SU-DHL-6 (cell line): ENCODE measurements at regions not wholly inside any gene's neighbourhood (a gene's known extent, or its start where the extent isn't known, plus 50 kb on each side); places are given as distances from the start of the nearest gene placed in this dataset.

Experiments used
- H2AFZ ChIP-seq: fragments of 200-600 bp; sonication (generic); 2 replicates; pipeline ENCODE4 v1.6.1; 2014; ENCODE audit warnings: low read depth, mild to moderate bottlenecking, moderate library complexity, mixed read lengths, antibody characterized with exemption, low read length; ENCODE audit not compliant: severe bottlenecking
- H3F3A ChIP-seq: fragments of 200-600 bp; shearing (Covaris generic); 2 replicates; pipeline ENCODE4 v1.6.0; 2016; ENCODE audit warnings: antibody characterized with exemption, mild to moderate bottlenecking; ENCODE audit not compliant: insufficient read depth
- H3K27ac ChIP-seq: fragments of 200-600 bp; sonication (generic); 2 replicates; pipeline ENCODE4 v1.5.1; 2016; ENCODE audit warnings: low read depth, mild to moderate bottlenecking, low read length, moderate library complexity, mixed read lengths
- H3K27me3 ChIP-seq: fragments of 200-600 bp; sonication (generic), shearing (Covaris generic); 2 replicates; pipeline ENCODE4 v1.6.0; 2014; ENCODE audit warnings: mild to moderate bottlenecking, low read length
- H3K36me3 ChIP-seq: fragments of 200-600 bp; sonication (generic); 2 replicates; pipeline ENCODE4 v1.6.1; 2014; ENCODE audit warnings: mild to moderate bottlenecking, low read length, mixed read lengths
- H3K4me2 ChIP-seq: fragments of 300-600, 200-600 bp; shearing (Covaris generic), sonication (generic); 2 replicates; pipeline ENCODE4 v1.6.0; 2014; ENCODE audit warnings: low read length, low read depth, mild to moderate bottlenecking; ENCODE audit not compliant: poor library complexity, severe bottlenecking
- H3K4me3 ChIP-seq: fragments of 200-600 bp; sonication (generic); 2 replicates; pipeline ENCODE4 v1.5.1; 2014; ENCODE audit warnings: antibody characterized with exemption, low read length, mild to moderate bottlenecking, mixed read lengths; ENCODE audit not compliant: insufficient read depth, poor library complexity, severe bottlenecking
- H3K79me2 ChIP-seq: fragments of 200-600 bp; sonication (generic); 2 replicates; pipeline ENCODE4 v1.6.1; 2014; ENCODE audit warnings: mild to moderate bottlenecking, low read length, moderate library complexity; ENCODE audit not compliant: insufficient read depth
- H3K9ac ChIP-seq: fragments of 200-600 bp; sonication (generic); 2 replicates; pipeline ENCODE4 v1.7.0; 2014; ENCODE audit warnings: mild to moderate bottlenecking, low read length
- H3K9me2 ChIP-seq: fragments of 200-600 bp; sonication (generic); replicated peaks from 2 replicates; pipeline ENCODE4 v1.6.1; 2014; ENCODE audit warnings: low read length; ENCODE audit not compliant: insufficient read depth
- H3K9me3 ChIP-seq: fragments of 200-600 bp; sonication (generic); 2 replicates; pipeline ENCODE4 v1.6.1; 2014; ENCODE audit warnings: low read length, mixed read lengths; ENCODE audit not compliant: insufficient read depth
- H4K20me1 ChIP-seq: fragments of 200-600 bp; sonication (generic); 2 replicates; pipeline ENCODE4 v1.6.1; 2014; ENCODE audit warnings: low read depth, mild to moderate bottlenecking, antibody characterized with exemption, low read length, moderate library complexity, mixed read lengths
- EZH2phosphoT487 ChIP-seq: fragments of 200-600 bp; sonication (generic), shearing (Covaris generic); conservative IDR thresholded peaks from 2 replicates; pipeline ENCODE4 v1.6.1; 2018; ENCODE audit warnings: mild to moderate bottlenecking, antibody characterized with exemption, low read length, moderate library complexity, mixed read lengths
- TF ChIP-seq, protein P1 (sequence below): fragments of 200-600 bp; sonication (generic); IDR thresholded peaks from one replicate; pipeline ENCODE4 v1.5.1; 2017; ENCODE audit warnings: antibody characterized with exemption, mild to moderate bottlenecking, low read length, moderate library complexity; ENCODE audit not compliant: insufficient read depth, poor library complexity, severe bottlenecking

DNA sequence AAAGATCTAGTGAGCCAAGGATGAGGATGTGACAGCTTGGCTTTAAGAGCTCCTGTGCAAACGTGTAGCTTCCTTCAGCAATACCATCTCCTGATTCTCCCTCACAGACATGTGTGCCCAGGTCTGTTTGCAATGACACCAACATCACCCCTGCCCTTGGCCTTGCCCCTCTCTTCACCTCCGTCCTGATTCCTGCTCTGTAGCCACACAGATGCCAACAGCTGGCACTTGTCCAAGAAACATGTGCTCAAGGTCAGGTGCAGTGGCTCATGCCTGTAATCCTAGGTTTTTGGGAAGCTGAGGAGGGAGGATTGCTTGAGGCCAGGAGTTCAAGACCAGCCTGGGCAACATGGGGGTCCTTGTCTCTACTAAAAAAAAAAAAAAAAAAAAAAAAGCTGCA lies 103.8 kb upstream of the CRHR1 start:
- no peaks in the 10 kb centered on the region; the same call in 1 of the 2 replicates for H3K27me3 ChIP-seq
- H3K36me3 ChIP-seq = no peaks in the 10 kb centered on the region
- no peaks in the 10 kb centered on the region for H3K79me2 ChIP-seq
- H3K4me2 ChIP-seq = no peak overlapping the region
- H4K20me1 ChIP-seq = no peaks in the 10 kb centered on the region
- no peak overlapping the region for H3K27ac ChIP-seq
- H3K4me3 ChIP-seq = no peak overlapping the region
- no peak overlapping the region for H3K9ac ChIP-seq
- H3K9me3 ChIP-seq = no peaks in the 10 kb centered on the region
- H3F3A ChIP-seq = no peaks in the 10 kb centered on the region
- H3K9me2 ChIP-seq = no peaks in the 10 kb centered on the region
- H2AFZ ChIP-seq = no peak overlapping the region
- TF ChIP-seq, protein P1, sequence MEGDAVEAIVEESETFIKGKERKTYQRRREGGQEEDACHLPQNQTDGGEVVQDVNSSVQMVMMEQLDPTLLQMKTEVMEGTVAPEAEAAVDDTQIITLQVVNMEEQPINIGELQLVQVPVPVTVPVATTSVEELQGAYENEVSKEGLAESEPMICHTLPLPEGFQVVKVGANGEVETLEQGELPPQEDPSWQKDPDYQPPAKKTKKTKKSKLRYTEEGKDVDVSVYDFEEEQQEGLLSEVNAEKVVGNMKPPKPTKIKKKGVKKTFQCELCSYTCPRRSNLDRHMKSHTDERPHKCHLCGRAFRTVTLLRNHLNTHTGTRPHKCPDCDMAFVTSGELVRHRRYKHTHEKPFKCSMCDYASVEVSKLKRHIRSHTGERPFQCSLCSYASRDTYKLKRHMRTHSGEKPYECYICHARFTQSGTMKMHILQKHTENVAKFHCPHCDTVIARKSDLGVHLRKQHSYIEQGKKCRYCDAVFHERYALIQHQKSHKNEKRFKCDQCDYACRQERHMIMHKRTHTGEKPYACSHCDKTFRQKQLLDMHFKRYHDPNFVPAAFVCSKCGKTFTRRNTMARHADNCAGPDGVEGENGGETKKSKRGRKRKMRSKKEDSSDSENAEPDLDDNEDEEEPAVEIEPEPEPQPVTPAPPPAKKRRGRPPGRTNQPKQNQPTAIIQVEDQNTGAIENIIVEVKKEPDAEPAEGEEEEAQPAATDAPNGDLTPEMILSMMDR = no peak
- TF ChIP-seq EZH2phosphoT487 = no peak

DNA sequence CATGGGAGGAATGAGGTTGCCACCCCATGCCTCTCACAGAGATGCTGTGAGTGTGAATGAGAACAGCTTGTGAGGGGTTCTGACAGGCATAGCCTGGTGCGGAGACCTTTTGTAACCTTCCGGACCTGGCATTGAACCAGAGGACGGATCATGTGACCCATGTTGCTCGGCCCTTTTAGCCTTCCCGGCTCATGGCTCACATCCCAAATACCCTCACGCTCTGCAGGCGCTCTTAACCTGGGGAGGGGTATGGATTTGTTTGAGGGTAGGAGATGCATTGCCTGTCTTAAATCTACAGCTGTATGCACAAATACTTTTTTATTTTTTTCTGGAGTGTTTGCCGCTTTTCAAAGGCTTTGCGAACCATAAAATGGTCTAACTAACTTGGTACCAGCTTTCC lies 102.4 kb upstream of the CRHR1 start:
- Histone ChIP-seq H3K79me2 (no peaks in the 10 kb centered on the region), H3K36me3 (no peaks in the 10 kb centered on the region), H3K4me3 (no peak overlapping the region), H4K20me1 (no peaks in the 10 kb centered on the region), H3K27me3 (no peaks in the 10 kb centered on the region; the same call in 1 of the 2 replicates), H3F3A (no peaks in the 10 kb centered on the region), H3K27ac (no peak overlapping the region), H2AFZ (no peak overlapping the region), H3K9ac (no peak overlapping the region), H3K9me3 (no peaks in the 10 kb centered on the region), H3K4me2 (no peak overlapping the region), H3K9me2 (no peaks in the 10 kb centered on the region)
- TF ChIP-seq, protein P1 = no peak
- TF ChIP-seq EZH2phosphoT487 = no peak

DNA sequence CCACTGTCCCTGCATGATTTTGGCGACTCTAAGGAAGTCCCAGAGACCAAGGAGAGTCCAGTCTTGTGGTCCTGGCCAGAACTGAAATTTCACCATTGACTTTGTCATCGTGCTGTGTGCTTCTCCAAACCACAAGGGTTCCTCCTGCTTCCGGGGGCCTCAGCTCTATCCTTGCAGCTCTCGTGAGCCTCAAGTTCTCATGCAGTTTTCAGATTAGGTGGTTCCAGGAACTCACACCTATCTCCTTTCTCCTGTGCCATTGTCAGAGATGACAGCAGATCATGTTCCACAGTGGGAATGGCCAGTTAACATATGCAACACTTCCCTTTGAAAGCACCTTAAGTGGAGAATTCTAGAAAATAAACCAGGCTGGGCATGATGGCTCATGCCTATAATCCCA lies 97.9 kb upstream of the CRHR1 start:
- no peak for TF ChIP-seq EZH2phosphoT487
- TF ChIP-seq, protein P1 = no peak
- no peaks in the 10 kb centered on the region; the same call in 1 of the 2 replicates for H3K27me3 ChIP-seq

GRCh38 chr17:45687594-45687993 lies 96.5 kb upstream of the CRHR1 start:
- H3F3A ChIP-seq = no peaks in the 10 kb centered on the region
- no peak overlapping the region for H3K4me3 ChIP-seq
- no peaks in the 10 kb centered on the region for H4K20me1 ChIP-seq
- no peak overlapping the region for H3K27ac ChIP-seq
- no peaks in the 10 kb centered on the region; the same call in 1 of the 2 replicates for H3K27me3 ChIP-seq
- no peaks in the 10 kb centered on the region for H3K9me2 ChIP-seq
- TF ChIP-seq, protein P1 = no peak
- no peak for TF ChIP-seq EZH2phosphoT487
- no peaks in the 10 kb centered on the region for H3K9me3 ChIP-seq
- no peak overlapping the region for H3K4me2 ChIP-seq
- no peaks in the 10 kb centered on the region for H3K36me3 ChIP-seq
- H2AFZ ChIP-seq = no peak overlapping the region
- H3K79me2 ChIP-seq = no peaks in the 10 kb centered on the region
- H3K9ac ChIP-seq = no peak overlapping the region

More for the DNA sequence above, 97.9 kb upstream of the CRHR1 start:
- Histone ChIP-seq H3F3A (no peaks in the 10 kb centered on the region), H3K9me3 (no peaks in the 10 kb centered on the region), H3K4me2 (no peak overlapping the region), H3K9me2 (no peaks in the 10 kb centered on the region), H3K36me3 (no peaks in the 10 kb centered on the region), H3K79me2 (no peaks in the 10 kb centered on the region), H2AFZ (no peak overlapping the region), H3K4me3 (no peak overlapping the region), H4K20me1 (no peaks in the 10 kb centered on the region), H3K27ac (no peak overlapping the region), H3K9ac (no peak overlapping the region)
